Embryonic facial prominence (tissue), 1 donor: ENCODE measurements at regions not wholly inside any gene's neighbourhood (a gene's known extent, or its start where the extent isn't known, plus 50 kb on each side); places are given as distances from the start of the nearest gene placed in this dataset.
A peak's percentile ranks its signal among the peaks of the same experiment; 100 is the strongest.

Source experiments
- DNase-seq: peaks from one replicate; pipeline ENCODE4 v3.0.0-alpha.2; 2016; ENCODE audit errors: extremely low spot score

DNA sequence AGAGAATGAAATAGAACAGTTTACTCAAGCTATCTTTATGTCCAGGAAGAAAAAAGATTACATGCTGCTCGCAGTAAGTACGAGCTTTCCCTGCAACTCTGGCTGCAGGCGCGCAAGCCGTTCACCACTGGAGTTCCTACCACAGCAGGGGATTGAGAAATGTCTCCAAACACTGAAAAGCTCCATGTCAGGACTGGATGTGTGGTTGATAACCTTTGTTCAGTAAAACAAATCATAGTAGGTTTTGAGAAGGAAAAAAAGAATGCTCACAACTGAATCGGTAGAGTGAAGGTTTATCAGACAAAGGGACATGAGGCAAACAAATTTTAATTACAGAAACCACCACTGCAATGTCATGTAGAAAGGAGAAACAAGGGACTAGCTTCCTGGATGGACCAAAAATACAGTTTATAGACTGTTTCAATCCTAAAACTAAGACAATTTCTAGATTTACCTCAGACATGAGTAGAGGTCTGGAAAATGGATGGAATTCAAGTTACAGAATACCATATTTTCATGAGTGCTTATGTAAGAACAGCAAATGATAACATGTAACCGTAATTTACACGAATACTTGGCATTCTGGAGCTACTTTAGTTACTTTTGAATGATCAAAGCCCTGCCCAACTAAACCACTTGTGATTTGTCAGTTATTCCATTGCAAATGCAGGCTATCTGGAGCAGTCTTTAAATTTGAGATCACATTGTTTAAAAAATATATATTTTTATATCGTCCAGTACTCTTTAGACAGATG, 471.1 kb downstream of the SHQ1 start:
- DNase-seq = no peak

DNA sequence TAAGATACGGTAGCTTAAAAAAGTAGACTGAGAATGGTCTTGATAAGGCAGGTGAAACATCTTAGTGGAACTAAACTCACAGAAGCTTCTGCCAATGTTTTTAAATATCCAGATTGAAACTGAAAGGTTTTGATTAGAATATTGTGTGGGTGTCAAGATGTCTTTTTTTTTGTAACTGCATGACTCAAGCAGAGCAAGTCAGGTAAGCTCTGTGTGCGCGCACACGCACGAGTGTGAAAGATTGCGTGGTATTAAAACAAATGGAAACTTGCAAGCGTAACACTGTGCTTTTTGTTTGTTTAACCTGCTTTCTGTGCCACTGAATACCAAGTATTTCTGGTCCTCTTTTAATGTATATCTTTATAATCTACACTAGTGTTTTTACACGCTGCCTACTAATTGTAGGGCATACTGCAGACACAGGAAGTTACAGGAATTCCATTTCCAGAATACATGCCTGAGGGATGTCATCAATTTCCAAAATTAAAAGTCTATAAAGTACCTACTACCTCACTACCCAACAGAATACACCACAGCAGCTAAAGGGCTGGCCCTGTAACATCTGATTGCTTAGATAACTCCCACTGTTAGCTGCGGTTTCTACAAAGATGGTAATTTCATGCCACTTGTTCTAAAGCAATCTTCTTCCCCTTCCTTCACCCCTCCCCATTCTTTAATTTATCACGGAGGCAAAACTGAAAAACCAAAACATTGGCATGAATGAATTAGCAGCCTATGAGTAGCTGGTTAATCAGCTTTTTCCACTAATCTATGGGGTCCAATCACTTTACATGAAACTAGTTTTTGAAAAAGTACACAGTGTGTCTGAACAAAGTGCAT, 472.8 kb downstream of the SHQ1 start:
- no peak for DNase-seq

DNA sequence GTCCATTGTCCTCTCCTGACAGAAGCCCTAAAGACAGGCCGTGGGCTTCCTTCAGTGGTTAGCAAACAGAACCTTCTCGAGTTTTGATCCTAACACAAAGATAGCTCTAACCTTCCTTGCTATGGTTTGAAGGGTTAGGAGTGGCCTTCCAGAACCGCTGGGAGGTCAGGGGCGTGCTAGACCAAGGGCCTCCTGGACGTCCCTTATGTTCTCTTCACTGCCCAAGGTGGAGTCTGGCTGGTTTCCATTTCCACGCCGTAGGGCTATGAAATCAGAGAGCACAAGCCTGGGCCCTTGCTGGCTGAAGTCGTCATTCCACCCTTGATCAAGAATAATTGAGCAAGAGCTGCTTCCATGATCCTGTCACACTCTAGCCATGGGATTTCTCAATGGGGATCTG, 475.1 kb downstream of the SHQ1 start:
- no peak for DNase-seq

DNA sequence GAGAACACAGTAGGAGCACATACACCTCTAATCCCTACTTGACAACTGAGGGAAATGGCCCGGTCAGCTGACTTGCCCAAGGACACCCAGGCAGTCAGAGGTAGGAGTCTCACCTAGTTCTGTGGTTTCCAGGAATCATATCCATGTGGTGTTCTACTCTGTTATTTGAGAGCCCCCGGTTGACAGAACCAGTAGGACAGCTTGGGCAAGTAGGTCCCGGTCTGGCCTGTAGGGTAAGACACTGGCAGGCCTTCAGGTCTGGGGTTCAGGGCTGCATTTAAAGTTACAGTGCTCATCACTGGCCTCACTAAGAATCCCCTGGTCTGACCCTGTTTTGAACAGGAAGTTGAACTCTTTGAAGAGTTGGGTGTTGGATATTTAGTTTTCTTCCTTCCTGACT, 476.1 kb downstream of the SHQ1 start:
- DNase-seq = no peak

DNA sequence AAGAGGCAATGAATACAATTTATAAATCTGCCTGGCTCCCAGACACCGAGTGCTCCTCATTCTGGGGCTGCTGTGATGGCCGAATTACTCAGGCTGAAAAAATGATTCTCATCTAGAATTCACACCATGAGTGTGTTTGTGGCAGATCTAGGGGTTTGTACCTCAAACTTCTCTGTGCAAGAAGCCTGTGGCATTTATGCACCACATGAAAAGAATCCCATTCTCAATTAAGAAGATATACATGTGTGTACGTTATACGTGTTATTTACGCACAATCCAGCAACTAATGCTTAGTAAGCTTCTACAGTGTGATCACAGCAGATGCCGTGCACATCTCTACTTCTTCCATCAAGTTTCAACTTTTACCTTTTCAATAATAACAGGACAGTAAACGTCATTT, 476.8 kb downstream of the SHQ1 start:
- no peak for DNase-seq

DNA sequence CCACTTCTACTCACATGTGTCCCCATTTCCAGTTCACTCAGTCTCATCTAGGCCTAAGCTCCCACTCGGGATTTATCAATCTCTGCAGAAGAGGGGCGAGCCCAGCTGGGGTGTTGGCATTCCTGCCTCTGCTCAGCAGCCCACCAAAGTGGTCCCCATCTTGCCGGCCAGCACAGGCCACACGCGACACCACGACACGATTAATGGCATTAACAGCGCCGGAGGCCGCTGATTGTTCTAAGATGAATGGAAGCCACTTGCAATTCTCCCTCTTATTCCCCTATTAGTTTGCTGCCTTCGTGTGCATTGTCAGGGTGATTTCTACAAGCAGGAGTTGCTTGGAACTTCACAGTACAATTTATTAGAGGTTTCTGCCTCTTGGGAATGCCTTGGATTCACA, 477.3 kb downstream of the SHQ1 start:
- no peak for DNase-seq

DNA sequence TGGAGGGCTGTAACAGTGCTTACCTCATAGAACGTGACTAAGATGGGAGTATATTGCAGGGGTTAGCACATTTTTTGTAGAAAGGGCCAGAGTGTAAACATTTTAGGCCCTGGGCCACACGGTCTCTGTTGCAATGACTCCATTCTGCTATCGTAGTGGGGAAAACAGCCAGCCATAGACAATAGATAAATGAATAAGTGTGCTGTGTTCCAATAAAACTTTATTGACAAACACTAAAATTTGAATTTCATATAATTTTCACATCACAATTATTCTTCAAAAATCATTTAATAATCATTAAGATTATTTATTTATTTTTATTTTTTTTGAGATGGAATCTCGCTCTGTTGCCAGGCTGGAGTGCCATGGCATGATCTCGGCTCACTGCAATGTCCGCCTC, 478.6 kb downstream of the SHQ1 start:
- DNase-seq = no peak

DNA sequence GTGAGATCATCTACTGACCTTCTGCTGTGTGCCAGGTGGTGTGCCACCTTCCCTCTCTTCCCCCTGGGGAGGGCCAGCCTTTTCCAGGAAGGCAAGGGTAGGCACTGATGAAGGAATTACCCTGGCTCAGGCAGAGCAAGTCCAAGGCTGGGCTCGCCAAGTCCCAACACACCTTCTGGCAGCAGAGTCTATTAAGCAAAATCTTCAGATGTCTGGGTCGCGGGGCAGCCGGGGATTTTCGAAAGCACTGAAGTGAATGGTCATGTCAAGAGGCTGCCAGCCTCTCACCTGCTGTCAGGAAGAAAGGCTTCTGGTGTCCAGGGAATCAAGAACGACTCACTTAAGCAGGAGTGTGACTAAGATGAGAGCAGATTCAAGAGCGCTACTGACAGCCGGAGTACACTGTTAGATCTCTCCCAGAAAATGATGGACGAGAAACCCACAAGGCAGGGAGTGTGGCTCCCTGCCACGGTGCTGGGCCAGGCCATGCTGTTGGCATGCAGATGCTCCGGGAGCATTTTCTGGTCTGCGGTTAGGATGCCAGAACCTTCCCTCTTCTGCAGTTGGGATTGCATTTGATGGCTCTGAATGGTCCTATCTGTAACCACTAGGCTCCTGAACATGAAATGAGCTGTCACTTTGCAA, 479.8 kb downstream of the SHQ1 start:
- no peak for DNase-seq

DNA sequence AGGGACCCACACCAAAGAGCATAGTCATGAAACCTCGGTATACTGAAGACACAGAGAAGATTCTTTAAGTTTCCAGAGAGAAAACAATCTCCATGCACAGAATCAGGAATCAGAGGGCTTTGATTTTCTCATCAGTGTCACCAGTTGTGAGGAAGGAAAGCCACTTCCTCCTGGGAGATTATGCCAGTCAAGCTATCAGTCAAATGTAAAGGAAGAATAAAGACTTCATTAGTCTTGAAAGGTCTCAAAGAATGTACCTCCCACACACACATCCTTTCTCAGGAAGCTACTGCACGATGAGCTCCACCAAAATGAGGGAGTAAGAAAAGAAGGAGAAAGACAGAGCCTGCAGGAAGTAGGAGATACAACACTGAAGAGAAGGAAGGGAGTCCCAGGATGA, 486.3 kb downstream of the SHQ1 start:
- no peak for DNase-seq

DNA sequence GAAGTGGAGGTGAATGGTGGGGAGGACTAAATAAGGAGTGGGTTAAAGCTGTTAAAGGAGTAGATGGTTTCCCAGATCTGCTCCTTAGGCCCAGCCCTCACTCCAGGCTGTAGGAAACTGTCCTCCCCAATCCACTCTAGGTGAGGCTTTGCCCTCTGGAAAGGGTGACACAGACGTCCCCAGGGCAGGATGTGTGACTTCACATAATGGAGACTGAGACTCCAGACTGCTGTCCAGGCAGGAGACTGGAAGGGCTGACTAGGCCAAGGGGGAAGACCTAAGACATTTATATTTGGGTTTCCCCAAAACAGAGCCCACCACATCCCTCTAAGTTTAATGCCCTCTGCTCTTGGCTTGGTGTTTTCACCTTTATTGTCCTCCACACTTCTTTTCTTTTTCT, 488.5 kb downstream of the SHQ1 start:
- no peak for DNase-seq

DNA sequence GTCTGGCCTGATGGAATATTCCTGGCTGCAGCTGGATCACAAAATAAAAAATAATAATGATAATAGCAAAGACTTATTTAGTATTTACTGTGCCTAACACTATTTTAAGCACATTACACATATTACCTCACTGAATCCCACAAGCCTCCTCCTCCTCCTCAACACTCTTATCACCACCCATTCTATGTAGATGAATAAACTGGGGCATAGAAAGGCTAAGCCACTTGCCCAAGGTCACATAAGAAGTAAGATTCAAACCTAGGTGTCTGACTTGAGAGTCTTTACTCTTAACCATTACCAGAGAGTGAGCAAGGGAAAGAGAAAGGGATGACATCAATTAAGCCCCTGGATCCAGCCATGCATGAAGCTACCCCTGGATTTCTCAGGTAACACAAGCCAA, 493.1 kb downstream of the SHQ1 start:
- no peak for DNase-seq

DNA sequence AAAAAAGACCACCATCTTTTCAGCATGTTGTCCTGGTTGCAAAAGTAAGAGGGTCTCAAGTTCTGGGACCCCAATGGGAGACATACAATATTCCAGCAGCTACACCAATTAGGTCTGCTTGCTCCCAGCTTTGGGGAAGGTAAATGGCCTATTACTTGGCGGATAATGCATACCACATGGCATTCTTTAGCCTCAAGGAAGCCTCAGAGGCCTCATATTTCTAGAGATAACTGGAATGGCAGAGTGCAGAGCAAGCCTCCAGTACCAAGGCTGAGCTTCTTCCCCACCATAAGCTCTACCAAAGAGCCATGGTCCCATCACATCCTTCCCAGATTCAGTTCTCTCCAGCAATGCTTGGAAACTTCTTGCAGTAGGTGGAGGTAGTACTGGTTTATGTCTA, 493.8 kb downstream of the SHQ1 start:
- no peak for DNase-seq

DNA sequence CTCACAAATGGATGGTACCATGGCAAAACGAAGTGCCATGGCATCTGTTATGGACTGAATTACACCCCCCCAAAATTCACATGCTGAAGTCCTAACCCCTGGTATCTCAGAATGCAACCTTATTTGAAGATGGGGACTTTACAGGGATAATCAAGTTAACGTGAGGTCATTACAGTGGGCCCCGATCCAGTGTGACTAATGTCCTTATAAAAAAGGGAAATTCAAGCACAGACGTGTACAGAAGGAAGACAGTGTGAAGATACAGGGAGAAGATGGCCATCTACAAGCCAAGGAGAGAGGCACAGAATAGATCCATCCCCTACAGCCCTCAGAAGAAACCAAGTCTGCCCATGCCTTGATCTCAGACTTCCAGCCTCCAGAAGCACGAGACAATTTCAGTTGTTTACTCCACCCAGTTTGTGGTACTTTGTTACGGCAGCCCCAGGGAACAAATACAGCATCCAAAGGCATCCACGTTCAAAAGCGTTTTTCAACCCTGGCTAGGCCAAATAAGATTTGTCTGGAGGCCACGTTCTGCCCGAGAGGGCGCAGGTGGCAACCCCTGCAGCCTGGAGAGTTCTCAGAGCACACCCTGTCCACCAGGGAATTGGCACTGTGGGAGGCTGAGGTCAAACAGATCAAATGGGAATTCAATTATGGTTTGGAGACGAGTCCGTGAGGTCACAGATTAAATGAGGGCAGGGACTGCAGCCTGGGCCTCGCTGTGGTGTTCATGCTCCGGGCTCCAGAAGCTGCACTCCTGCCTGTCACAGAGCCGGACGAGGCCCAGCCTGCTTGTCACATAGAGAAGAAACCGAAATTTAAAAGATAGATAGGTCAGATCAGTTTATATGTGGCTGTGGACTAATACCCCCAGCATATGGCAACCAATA, 494.8 kb downstream of the SHQ1 start:
- no peak for DNase-seq

DNA sequence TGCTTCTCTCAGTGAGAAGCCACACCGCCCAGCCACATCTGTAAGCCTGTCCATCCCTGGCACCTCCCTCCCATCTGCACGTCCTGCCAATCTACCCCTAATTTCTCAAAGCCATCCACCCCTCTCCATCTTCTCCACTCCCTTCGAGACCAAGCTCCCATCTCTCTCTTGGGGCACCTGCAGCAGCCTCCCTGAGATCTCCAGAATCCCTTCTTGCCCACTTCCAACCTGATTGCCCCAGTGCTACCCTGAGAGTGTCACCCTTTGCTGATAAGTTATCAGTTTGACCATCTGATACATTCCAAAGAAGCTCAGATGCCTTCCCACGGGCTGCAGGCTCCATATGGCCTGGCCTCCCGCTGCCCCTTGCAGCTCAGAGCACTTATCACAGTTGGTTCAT, 496.1 kb downstream of the SHQ1 start:
- no peak for DNase-seq

DNA sequence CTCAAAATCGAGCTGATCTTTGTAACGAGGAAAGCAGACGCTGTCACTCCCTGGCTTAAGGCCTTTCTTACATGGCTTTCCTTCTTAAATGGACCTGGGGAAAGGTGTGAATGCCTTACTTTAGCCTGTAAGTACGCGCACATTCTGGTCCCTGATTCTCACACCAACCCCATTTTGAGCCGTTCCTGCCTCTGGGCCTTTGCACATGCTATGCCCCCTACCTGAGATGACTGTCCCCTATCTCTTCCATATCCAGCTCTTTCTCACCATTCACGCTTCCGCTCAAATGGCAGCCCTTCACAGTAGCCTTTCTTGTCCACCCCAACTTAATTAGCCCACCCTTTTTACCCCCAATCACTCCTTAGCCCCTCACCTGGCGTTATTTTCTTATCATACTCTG, 496.7 kb downstream of the SHQ1 start:
- no peak for DNase-seq

DNA sequence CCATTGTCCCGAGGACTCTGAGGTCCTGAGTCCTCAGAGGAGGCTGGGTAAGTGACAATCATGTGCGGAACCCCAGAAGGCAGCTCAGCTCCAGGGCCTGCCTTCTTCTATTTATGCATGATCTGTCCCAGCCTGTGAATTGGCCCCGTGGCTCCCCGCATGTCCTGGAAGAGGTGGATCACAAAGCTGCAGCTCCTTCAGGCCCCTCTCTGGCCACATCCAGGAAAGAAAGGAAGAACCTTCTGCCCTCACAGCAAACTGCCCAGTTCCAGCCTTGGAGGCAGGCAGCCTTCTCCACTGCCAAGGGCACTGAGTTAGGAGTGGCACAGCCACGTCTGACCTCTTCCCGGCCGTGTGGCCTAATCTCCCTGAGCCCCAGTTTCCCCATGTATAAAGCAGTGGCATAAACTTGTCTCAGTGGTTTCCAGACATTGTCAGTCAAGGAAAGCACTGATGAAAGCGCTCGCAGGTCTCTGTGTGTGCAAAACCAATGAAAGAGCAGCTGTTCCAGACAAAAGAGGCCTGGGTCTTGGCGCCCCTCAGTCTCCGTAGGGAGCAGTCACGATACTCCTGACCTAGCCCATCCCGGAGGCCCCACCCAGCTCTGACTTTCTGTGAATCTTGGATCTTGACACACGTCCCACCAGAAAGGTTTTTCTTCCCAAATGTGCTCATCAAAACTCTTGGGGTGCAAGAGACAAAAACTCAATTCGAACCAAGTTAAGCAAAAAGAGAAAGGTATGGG, 497.3 kb downstream of the SHQ1 start:
- DNase-seq = no peak

DNA sequence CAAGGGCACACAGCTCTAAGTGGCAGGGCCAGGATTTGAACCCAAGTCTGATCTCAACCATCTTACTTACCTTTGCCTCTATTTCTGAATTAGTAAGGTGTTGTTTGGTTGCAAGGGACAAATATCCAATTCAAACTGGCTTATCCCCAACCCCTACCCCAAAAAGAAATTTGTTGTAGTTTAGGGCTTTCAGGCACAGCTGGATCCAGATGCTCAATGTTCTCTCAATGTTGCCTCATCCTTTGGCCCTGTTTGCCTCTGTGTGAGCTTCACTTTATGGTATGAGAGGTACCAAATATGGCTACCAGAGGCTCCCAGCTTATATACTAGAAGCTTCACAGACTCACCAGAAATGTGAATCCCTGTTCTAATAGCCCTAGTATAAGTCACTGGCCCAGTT, 499.9 kb downstream of the SHQ1 start:
- no peak for DNase-seq

DNA sequence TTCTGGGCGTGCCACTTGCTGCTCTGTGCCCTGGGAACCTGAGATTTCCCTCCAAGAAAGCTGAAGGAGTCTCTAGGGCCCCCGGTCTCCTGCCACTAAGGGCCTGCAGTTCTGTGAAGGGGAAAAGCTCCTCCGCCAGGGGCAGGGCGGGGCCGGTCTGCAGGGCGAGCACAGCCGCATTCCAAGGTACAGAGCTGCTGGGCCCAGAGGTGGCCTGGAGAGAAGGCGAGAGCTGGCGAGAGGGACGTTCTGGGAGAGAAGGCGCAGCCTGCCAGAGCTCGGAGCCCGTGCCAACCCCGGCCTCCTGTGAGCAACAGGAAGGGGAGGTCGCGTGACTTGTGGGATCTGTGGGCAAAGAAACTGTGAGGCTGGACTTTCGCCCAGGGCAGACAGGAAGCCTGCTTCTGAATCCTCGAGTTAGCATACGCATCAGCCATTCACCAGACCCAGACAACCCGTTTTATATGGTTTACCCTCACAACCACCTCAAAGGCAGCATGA, 500.4 kb downstream of the SHQ1 start:
- DNase-seq = no peak

DNA sequence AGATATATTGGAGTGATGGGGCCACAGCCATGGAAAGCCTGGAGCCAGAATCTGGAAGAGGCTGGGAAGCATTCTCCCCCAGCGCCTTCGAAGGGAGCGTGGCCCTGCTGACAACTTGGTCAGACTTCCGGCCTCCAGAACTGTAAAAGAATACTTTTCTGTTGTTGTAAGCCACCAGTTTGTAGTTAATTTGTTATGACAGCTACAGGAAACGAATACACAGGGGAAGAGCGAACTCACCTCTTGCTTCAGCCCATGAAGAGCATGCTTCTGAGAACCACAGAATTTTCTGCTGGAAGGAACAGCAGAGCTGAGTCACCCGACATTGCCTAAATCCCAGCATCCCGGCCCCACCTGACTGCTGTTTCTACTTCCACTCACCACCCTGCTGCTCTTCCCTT, 501.7 kb downstream of the SHQ1 start:
- DNase-seq = peak; percentile 42

DNA sequence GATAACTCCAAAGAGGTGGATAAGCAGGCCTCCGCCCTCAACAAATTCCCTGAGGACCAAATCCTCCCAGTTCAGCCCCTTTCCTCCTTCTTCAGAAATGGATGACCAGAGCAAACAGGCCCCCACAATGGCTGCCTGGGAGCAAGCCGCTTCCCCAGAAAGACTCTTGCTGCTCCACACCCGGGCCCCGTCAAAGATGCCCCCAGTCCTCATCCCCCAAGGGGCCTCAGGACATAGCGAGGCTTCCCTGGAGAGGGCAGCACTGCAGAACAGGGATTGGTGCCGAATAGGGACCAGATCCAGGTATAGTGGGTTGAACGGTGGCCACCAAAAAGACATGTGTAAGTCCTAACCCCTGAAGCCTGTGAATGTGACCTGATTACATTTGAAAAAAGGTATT, 502.3 kb downstream of the SHQ1 start:
- no peak for DNase-seq
